WTC11 (cell line): ENCODE measurements at regions not wholly inside any gene's neighbourhood (a gene's known extent, or its start where the extent isn't known, plus 50 kb on each side); places are given as distances from the start of the nearest gene placed in this dataset.

Experiments
- ATAC-seq: fragments of 200-7000 bp; cut with Tn5 transposase; 2 replicates; pipeline ENCODE4 v1.10.0; 2021; ENCODE audit warnings: mild to moderate bottlenecking, moderate library complexity
- CTCF ChIA-PET: fragments of 300-600 bp; sonication (Branson Sonifier 250); formaldehyde crosslinking; loops from one replicate; lab custom pipeline; 2021; ENCODE audit warnings: antibody characterized with exemption; lab: Charles Lee
- POLR2A ChIA-PET: fragments of 350-600 bp; sonication (Branson Sonifier 250); formaldehyde crosslinking; loops from one replicate; lab custom pipeline; 2021; ENCODE audit warnings: antibody characterized with exemption; lab: Charles Lee
- DNase-seq: peaks from one replicate; pipeline ENCODE4 v3.0.0; 2021; ENCODE audit warnings: low spot score
- H3K27ac Mint-ChIP-seq: 2 replicates; pipeline ENCODE4 v1.8.0; 2021; ENCODE audit warnings: mixed read lengths
- H3K27me3 Mint-ChIP-seq: 2 replicates; pipeline ENCODE4 v1.8.0; 2021; ENCODE audit warnings: low read depth, mild to moderate bottlenecking, moderate library complexity, mixed read lengths
- H3K36me3 Mint-ChIP-seq: 2 replicates; pipeline ENCODE4 v1.8.0; 2021; ENCODE audit warnings: mixed read lengths
- H3K4me1 Mint-ChIP-seq: 2 replicates; pipeline ENCODE4 v1.8.0; 2022; ENCODE audit warnings: mixed read lengths
- H3K4me3 Mint-ChIP-seq: 2 replicates; pipeline ENCODE4 v1.8.0; 2021; ENCODE audit warnings: mild to moderate bottlenecking, moderate library complexity, mixed read lengths
- H3K9me3 Mint-ChIP-seq: 2 replicates; pipeline ENCODE4 v1.8.0; 2021; ENCODE audit warnings: mixed read lengths
- CBFB ChIP-seq: sonication (generic); formaldehyde crosslinking; IDR thresholded peaks from 2 replicates; pipeline ENCODE4 v1.8.1; 2022; ENCODE audit warnings: mild to moderate bottlenecking, low read depth, missing genetic modification reagents
- CREM ChIP-seq: sonication (generic); formaldehyde crosslinking; IDR thresholded peaks from 2 replicates; pipeline ENCODE4 v1.8.1; 2022; ENCODE audit warnings: mild to moderate bottlenecking, missing genetic modification reagents, moderate library complexity
- GABPB1 ChIP-seq: sonication (generic); formaldehyde crosslinking; IDR thresholded peaks from 2 replicates; pipeline ENCODE4 v1.8.1; 2023; ENCODE audit warnings: mild to moderate bottlenecking, missing genetic modification reagents
- GRHL2 ChIP-seq: fragments of 250-450 bp; sonication (Bioruptor Pico); IDR thresholded peaks from 2 replicates; pipeline ENCODE4 v1.8.0; 2022; ENCODE audit warnings: mild to moderate bottlenecking, moderate library complexity; ENCODE audit not compliant: insufficient replicate concordance, severe bottlenecking
- KAT7 ChIP-seq: sonication (generic); formaldehyde crosslinking; IDR thresholded peaks from 2 replicates; pipeline ENCODE4 v1.8.1; 2023; ENCODE audit warnings: missing genetic modification reagents, mild to moderate bottlenecking, borderline replicate concordance
- OVOL2 ChIP-seq: fragments of 250-450 bp; sonication (Bioruptor Pico); IDR thresholded peaks from 2 replicates; pipeline ENCODE4 v1.9.0; 2021; ENCODE audit warnings: mild to moderate bottlenecking, borderline replicate concordance
- PRRX2 ChIP-seq: fragments of 250-450 bp; sonication (Bioruptor Pico); IDR thresholded peaks from 2 replicates; pipeline ENCODE4 v1.8.0; 2021; ENCODE audit warnings: mild to moderate bottlenecking
- RORB ChIP-seq: fragments of 250-450 bp; sonication (Bioruptor Pico); IDR thresholded peaks from 2 replicates; pipeline ENCODE4 v1.9.0; 2021; ENCODE audit warnings: mild to moderate bottlenecking
- ZNF138 ChIP-seq: sonication (generic); formaldehyde crosslinking; conservative IDR thresholded peaks from 2 replicates; pipeline ENCODE4 v1.8.1; 2022; ENCODE audit warnings: mild to moderate bottlenecking, moderate library complexity, missing genetic modification reagents
- ZNF219 ChIP-seq: sonication (generic); formaldehyde crosslinking; IDR thresholded peaks from 2 replicates; pipeline ENCODE4 v1.8.0; 2023; ENCODE audit warnings: missing genetic modification reagents, mild to moderate bottlenecking, borderline replicate concordance
- ZNF416 ChIP-seq: fragments of 250-450 bp; sonication (Bioruptor Pico); IDR thresholded peaks from 2 replicates; pipeline ENCODE4 v1.9.0; 2021; ENCODE audit warnings: mild to moderate bottlenecking, inconsistent platforms
- TF ChIP-seq, protein P1 (sequence below): sonication (generic); formaldehyde crosslinking; IDR thresholded peaks from 2 replicates; pipeline ENCODE4 v1.8.1; 2022; ENCODE audit warnings: low read depth, mild to moderate bottlenecking, moderate library complexity, missing genetic modification reagents, borderline replicate concordance
- TF ChIP-seq, protein P2 (sequence below): sonication (generic); formaldehyde crosslinking; IDR thresholded peaks from 2 replicates; pipeline ENCODE4 v1.8.1; 2022; ENCODE audit warnings: missing genetic modification reagents, borderline replicate concordance
- TF ChIP-seq, protein P3 (sequence below): sonication (generic); formaldehyde crosslinking; IDR thresholded peaks from 2 replicates; pipeline ENCODE4 v1.8.0; 2022; ENCODE audit warnings: mild to moderate bottlenecking, missing genetic modification reagents
- TF ChIP-seq, protein P4 (sequence below): sonication (generic); formaldehyde crosslinking; conservative IDR thresholded peaks from 2 replicates; pipeline ENCODE4 v1.8.1; 2023; ENCODE audit warnings: mild to moderate bottlenecking, low read depth, missing genetic modification reagents, moderate library complexity
- TF ChIP-seq, protein P5 (sequence below): fragments of 250-450 bp; sonication (Bioruptor Pico); conservative IDR thresholded peaks from 2 replicates; pipeline ENCODE4 v1.9.0; 2021; ENCODE audit warnings: mild to moderate bottlenecking
- TF ChIP-seq, protein P6 (sequence below): sonication (generic); formaldehyde crosslinking; IDR thresholded peaks from 2 replicates; pipeline ENCODE4 v1.8.0; 2023; ENCODE audit warnings: missing genetic modification reagents, mild to moderate bottlenecking, borderline replicate concordance

DNA sequence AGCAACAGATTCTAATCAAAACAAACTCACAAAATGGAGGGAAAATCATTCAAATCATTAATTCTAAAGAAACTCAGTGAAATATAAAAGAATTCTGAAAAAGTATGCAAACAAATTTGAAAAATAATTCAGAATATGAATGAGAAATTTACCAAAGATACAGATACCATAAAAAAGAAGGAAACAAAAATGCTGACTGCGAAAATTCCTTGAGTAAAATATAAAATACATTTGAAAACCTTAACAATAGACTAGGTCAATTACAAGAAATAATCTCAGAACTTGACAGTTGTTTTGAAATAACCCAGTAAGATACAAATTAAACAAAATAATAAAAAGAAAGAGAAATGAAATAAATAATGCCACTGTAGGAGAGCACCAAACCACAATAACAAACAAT is 1289.0 kb downstream of the SLITRK1 start (continued):
- TF ChIP-seq, protein P1, sequence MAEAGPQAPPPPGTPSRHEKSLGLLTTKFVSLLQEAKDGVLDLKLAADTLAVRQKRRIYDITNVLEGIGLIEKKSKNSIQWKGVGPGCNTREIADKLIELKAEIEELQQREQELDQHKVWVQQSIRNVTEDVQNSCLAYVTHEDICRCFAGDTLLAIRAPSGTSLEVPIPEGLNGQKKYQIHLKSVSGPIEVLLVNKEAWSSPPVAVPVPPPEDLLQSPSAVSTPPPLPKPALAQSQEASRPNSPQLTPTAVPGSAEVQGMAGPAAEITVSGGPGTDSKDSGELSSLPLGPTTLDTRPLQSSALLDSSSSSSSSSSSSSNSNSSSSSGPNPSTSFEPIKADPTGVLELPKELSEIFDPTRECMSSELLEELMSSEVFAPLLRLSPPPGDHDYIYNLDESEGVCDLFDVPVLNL: no peak
- no peak for TF ChIP-seq GRHL2
- no peak for TF ChIP-seq CBFB (CRISPR knock-in tag)
- TF ChIP-seq OVOL2 (CRISPR knock-in tag): no peak
- TF ChIP-seq, all 79 proteins: peak for 0

DNA sequence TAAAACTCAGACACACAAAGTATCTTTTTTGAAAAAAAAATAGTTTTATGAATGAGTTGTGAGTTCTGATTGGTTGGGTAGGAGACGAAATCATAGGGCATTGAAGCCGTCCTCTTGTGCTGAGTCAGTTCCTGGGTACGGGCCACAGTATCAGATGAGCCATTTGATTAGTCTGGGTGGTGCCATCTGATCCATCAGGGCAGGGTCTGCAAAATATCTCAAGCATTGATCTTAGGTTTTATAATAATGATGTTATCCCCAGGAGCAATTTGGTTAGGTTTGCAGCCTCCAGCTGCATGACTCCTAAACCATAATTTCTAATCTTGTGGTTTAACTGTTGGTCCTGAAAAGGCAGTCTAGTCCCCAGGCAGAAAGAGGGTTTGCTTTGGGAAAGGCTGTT is 1310.6 kb downstream of the SLITRK1 start:
- no peak overlapping the region for H3K4me3 Mint-ChIP-seq

DNA sequence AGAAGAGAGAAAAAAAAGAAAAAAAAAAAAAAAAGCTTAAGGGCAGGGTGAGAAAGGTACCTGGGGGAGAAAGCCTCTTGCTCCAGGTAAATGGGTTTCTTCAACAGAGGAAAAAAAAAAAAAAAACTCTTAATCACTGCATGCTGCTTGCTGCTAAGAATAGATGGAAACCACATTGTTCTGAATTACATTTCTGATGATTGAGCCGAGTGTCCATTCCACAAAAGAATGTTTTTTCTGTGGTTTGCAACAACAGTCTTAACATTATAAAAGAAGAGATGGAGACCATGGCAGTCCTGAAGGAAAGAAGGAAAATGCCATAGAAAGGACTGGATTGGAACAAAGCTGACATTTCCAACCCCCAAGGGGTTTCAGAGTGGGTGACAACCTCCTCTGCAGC is 1312.7 kb downstream of the SLITRK1 start:
- ChIA-PET CTCF (no interaction called here), POLR2A (no interaction called here)
- ATAC-seq (no peak), DNase-seq (no peak)
- Mint-ChIP-seq H3K36me3 (peaks cover 6% of the 10 kb centered on the region), H3K9me3 (peaks cover 16% of the 10 kb centered on the region), H3K27me3 (no peaks in the 10 kb centered on the region), H3K4me1 (peaks cover 3% of the 10 kb centered on the region; the same call in 1 of the 2 replicates), H3K27ac (no peak overlapping the region), H3K4me3 (no peak overlapping the region)
- no peak for TF ChIP-seq CREM (CRISPR knock-in tag)
- no peak for TF ChIP-seq PRRX2 (CRISPR knock-in tag)
- TF ChIP-seq, protein P2, sequence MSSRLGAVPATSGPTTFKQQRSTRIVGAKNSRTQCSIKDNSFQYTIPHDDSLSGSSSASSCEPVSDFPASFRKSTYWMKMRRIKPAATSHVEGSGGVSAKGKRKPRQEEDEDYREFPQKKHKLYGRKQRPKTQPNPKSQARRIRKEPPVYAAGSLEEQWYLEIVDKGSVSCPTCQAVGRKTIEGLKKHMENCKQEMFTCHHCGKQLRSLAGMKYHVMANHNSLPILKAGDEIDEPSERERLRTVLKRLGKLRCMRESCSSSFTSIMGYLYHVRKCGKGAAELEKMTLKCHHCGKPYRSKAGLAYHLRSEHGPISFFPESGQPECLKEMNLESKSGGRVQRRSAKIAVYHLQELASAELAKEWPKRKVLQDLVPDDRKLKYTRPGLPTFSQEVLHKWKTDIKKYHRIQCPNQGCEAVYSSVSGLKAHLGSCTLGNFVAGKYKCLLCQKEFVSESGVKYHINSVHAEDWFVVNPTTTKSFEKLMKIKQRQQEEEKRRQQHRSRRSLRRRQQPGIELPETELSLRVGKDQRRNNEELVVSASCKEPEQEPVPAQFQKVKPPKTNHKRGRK (CRISPR knock-in tag): no peak
- TF ChIP-seq ZNF219 (CRISPR knock-in tag): no peak
- TF ChIP-seq, protein P3, sequence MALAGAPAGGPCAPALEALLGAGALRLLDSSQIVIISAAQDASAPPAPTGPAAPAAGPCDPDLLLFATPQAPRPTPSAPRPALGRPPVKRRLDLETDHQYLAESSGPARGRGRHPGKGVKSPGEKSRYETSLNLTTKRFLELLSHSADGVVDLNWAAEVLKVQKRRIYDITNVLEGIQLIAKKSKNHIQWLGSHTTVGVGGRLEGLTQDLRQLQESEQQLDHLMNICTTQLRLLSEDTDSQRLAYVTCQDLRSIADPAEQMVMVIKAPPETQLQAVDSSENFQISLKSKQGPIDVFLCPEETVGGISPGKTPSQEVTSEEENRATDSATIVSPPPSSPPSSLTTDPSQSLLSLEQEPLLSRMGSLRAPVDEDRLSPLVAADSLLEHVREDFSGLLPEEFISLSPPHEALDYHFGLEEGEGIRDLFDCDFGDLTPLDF: no peak
- TF ChIP-seq, protein P4, sequence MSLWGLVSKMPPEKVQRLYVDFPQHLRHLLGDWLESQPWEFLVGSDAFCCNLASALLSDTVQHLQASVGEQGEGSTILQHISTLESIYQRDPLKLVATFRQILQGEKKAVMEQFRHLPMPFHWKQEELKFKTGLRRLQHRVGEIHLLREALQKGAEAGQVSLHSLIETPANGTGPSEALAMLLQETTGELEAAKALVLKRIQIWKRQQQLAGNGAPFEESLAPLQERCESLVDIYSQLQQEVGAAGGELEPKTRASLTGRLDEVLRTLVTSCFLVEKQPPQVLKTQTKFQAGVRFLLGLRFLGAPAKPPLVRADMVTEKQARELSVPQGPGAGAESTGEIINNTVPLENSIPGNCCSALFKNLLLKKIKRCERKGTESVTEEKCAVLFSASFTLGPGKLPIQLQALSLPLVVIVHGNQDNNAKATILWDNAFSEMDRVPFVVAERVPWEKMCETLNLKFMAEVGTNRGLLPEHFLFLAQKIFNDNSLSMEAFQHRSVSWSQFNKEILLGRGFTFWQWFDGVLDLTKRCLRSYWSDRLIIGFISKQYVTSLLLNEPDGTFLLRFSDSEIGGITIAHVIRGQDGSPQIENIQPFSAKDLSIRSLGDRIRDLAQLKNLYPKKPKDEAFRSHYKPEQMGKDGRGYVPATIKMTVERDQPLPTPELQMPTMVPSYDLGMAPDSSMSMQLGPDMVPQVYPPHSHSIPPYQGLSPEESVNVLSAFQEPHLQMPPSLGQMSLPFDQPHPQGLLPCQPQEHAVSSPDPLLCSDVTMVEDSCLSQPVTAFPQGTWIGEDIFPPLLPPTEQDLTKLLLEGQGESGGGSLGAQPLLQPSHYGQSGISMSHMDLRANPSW (CRISPR knock-in tag): no peak
- TF ChIP-seq ZNF416: no peak
- TF ChIP-seq RORB: no peak
- TF ChIP-seq, protein P1: no peak
- TF ChIP-seq, protein P5, sequence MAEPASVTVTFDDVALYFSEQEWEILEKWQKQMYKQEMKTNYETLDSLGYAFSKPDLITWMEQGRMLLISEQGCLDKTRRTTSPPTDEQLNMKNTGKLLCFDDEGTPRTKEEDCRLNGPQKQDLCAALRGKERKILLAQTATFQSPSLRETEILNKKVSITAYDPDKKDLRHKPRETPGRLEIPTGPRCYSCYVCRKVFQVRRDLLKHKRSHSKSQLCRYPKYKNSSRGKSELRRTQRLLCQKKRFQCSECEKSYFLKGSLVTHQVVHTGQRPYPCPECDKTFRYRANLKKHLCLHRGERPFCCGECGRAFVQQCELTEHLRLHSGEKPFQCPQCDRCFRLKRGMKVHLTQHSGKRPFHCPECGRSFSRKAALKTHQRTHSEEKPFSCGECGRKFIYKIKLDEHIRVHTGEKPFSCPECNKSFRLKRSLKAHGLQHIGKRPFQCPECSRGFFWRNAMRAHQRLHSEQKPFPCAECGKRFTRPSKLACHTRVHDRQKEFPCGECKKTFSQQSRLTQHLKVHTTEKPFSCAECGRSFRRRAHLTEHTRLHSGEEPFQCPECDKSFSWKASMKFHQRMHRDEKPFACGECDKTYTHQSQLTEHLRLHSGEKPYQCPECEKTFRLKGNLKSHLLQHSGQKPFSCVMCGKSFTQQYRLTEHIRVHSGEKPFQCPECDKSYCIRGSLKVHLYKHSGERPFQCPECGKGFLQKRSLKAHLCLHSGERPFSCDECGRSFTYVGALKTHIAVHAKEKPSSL (CRISPR knock-in tag): no peak
- TF ChIP-seq KAT7 (CRISPR knock-in tag): no peak

More for the DNA sequence above, 1310.6 kb downstream of the SLITRK1 start:
- Mint-ChIP-seq H3K27me3 (peaks cover 6% of the 10 kb centered on the region; the same call in 1 of the 2 replicates), H3K9me3 (peaks cover 33% of the 10 kb centered on the region), H3K36me3 (peaks cover 15% of the 10 kb centered on the region), H3K4me1 (peaks cover 3% of the 10 kb centered on the region; the same call in 1 of the 2 replicates), H3K27ac (no peak overlapping the region)
- TF ChIP-seq ZNF138 (CRISPR knock-in tag): no peak
- TF ChIP-seq, protein P6, sequence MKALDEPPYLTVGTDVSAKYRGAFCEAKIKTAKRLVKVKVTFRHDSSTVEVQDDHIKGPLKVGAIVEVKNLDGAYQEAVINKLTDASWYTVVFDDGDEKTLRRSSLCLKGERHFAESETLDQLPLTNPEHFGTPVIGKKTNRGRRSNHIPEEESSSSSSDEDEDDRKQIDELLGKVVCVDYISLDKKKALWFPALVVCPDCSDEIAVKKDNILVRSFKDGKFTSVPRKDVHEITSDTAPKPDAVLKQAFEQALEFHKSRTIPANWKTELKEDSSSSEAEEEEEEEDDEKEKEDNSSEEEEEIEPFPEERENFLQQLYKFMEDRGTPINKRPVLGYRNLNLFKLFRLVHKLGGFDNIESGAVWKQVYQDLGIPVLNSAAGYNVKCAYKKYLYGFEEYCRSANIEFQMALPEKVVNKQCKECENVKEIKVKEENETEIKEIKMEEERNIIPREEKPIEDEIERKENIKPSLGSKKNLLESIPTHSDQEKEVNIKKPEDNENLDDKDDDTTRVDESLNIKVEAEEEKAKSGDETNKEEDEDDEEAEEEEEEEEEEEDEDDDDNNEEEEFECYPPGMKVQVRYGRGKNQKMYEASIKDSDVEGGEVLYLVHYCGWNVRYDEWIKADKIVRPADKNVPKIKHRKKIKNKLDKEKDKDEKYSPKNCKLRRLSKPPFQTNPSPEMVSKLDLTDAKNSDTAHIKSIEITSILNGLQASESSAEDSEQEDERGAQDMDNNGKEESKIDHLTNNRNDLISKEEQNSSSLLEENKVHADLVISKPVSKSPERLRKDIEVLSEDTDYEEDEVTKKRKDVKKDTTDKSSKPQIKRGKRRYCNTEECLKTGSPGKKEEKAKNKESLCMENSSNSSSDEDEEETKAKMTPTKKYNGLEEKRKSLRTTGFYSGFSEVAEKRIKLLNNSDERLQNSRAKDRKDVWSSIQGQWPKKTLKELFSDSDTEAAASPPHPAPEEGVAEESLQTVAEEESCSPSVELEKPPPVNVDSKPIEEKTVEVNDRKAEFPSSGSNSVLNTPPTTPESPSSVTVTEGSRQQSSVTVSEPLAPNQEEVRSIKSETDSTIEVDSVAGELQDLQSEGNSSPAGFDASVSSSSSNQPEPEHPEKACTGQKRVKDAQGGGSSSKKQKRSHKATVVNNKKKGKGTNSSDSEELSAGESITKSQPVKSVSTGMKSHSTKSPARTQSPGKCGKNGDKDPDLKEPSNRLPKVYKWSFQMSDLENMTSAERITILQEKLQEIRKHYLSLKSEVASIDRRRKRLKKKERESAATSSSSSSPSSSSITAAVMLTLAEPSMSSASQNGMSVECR (CRISPR knock-in tag): no peak
- TF ChIP-seq GABPB1: no peak
- ChIA-PET CTCF (interaction anchor here (0.7 kb wide), 1 partner anchor 120 kb away, joined by 3 read pairs; no protein-coding TSS in a partner anchor), POLR2A (no interaction called here)
- ATAC-seq: no peak
- no peak for DNase-seq
